Hepatocyte (in vitro differentiated cells): ENCODE measurements at regions not wholly inside any gene's neighbourhood (a gene's known extent, or its start where the extent isn't known, plus 50 kb on each side); places are given as distances from the start of the nearest gene placed in this dataset.

Experiments
- CTCF ChIP-seq: fragments of 200-600 bp; sonication (generic); IDR thresholded peaks from 2 replicates; pipeline ENCODE4 v1.5.1; 2016; ENCODE audit warnings: antibody characterized with exemption, mild to moderate bottlenecking; ENCODE audit not compliant: poor library complexity
- EZH2 ChIP-seq: fragments of 200-600 bp; sonication (generic); IDR thresholded peaks from 2 replicates; pipeline ENCODE4 v1.6.1; 2016; ENCODE audit warnings: antibody characterized with exemption, mild to moderate bottlenecking, borderline replicate concordance
- EZH2phosphoT487 ChIP-seq: fragments of 200-600 bp; sonication (generic); IDR thresholded peaks from one replicate; pipeline ENCODE4 v1.6.1; 2018; ENCODE audit warnings: antibody characterized with exemption, mild to moderate bottlenecking, low read depth, moderate library complexity; ENCODE audit not compliant: unreplicated experiment, severe bottlenecking

- TF ChIP-seq EZH2 (no peak), CTCF (no peak), EZH2phosphoT487 (no peak)
Measured at GRCh38 chr20:22322513-22322912, 261.9 kb downstream of the FOXA2 start.
